ENCODE measurements at regions not wholly inside any gene's neighbourhood (a gene's known extent, or its start where the extent isn't known, plus 50 kb on each side); places are given as distances from the start of the nearest gene placed in this dataset.

DNA sequence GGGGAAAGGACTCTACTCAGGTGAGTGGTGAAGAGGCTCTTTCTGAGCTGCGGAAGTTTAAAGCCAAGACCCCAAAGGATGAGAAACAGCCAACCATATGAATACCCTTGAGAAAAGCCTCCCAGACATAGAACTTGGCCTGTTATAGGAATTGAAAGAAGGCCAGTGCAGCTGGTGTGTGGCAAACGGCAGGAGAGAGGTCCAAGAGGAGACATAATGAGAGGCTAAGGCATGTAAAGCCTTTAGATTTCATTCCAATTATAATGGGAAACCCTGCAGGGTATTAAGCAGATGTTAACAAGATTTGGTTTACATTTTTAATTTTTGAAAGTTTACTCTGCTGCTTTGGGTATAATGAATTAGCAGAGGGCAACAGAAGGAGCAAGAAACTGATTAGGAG, 552.1 kb upstream of the FBXO33 start:
- Histone ChIP-seq H3K9me3 (ENCODE audit: control insufficient read depth, low read depth, low read length) (no peaks in the 10 kb centered on the region), H3K9ac (ENCODE audit: low read length) (no peak overlapping the region), H3K27ac (ENCODE audit: low read length) (no peak overlapping the region), H3K4me1 (ENCODE audit: control insufficient read depth, low read depth, low read length) (no peaks in the 10 kb centered on the region), H3K27me3 (ENCODE audit: control insufficient read depth, insufficient read depth, low read length) (no peaks in the 10 kb centered on the region), H3K4me3 (ENCODE audit: low read length) (no peak overlapping the region), H3K36me3 (ENCODE audit: control insufficient read depth, low read depth, low read length) (no peaks in the 10 kb centered on the region)

DNA sequence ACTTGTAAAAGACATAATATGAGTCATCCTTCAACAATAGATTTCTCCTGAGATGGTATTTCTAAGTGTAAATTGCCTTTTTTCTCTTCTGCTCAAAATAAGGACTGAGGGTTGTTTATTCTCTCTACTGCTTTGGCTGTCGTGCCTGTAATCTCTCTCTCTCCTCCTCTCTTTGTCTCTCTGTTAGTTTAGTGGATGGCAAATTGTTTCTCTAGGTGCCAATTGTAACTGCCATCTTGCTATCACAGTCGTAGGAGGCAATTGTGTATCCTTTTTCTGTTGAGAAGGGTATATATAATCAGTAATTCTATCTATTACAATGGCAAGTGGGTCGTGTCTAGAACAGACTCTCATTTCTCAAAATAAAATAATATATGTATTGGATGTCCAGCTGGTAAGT, 545.0 kb upstream of the FBXO33 start:
- no peaks in the 10 kb centered on the region for H3K27me3 ChIP-seq (ENCODE audit: control insufficient read depth, insufficient read depth, low read length)
- peaks cover 7% of the 10 kb centered on the region for H3K4me1 ChIP-seq (ENCODE audit: control insufficient read depth, low read depth, low read length)
- no peaks in the 10 kb centered on the region for H3K9me3 ChIP-seq (ENCODE audit: control insufficient read depth, low read depth, low read length)
- no peak overlapping the region for H3K27ac ChIP-seq (ENCODE audit: low read length)
- no peak overlapping the region for H3K9ac ChIP-seq (ENCODE audit: low read length)
- no peaks in the 10 kb centered on the region for H3K36me3 ChIP-seq (ENCODE audit: control insufficient read depth, low read depth, low read length)
- no peak overlapping the region for H3K4me3 ChIP-seq (ENCODE audit: low read length)

DNA sequence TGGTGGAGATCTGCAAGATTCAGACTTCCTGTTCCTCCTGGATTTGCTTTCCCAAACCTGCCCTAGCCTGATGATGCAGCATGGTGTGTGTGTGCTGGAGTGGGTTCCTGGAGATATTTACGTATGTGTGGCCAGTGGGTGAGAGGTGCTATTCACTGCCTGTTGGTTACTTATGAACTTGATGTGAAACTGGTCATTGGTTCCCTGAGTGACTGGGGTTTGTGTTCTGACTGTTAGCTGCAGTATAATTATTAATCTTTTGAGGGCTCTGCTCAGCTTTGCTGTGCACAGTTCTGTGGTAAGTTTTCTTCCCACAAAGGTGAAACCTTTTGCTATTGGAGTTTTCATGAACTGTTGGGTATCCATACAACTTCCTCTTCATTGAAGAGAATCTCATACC, 541.8 kb upstream of the FBXO33 start:
- H3K36me3 ChIP-seq (ENCODE audit: control insufficient read depth, low read depth, low read length), result no peaks in the 10 kb centered on the region
- no peaks in the 10 kb centered on the region for H3K27me3 ChIP-seq (ENCODE audit: control insufficient read depth, insufficient read depth, low read length)
- H3K9me3 ChIP-seq (ENCODE audit: control insufficient read depth, low read depth, low read length), result no peaks in the 10 kb centered on the region
- peaks cover 10% of the 10 kb centered on the region for H3K4me1 ChIP-seq (ENCODE audit: control insufficient read depth, low read depth, low read length)
- H3K27ac ChIP-seq (ENCODE audit: low read length), result no peak overlapping the region
- no peak overlapping the region for H3K9ac ChIP-seq (ENCODE audit: low read length)
- no peak overlapping the region for H3K4me3 ChIP-seq (ENCODE audit: low read length)

DNA sequence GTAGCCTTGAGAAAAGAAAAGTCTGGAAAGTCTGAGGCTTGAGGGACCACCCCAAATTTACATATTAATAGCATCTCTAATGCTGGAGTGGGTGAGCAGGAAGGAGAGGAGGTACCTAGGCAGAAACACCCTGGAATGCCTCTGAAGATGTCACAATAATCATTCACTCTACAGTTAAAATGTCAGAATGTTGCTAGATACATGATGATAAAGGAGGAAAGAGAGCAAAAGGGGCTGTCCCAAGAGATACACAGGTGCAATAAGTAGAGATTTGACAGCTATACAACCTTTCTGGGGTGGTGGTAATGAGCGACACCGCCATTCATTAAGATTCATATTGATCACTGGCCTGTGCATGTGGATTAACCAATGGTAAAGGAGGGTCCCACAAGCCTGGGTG, 540.5 kb upstream of the FBXO33 start:
- Histone ChIP-seq H3K9ac (ENCODE audit: low read length) (no peak overlapping the region), H3K9me3 (ENCODE audit: control insufficient read depth, low read depth, low read length) (no peaks in the 10 kb centered on the region), H3K27me3 (ENCODE audit: control insufficient read depth, insufficient read depth, low read length) (no peaks in the 10 kb centered on the region), H3K4me3 (ENCODE audit: low read length) (no peak overlapping the region), H3K27ac (ENCODE audit: low read length) (no peak overlapping the region), H3K36me3 (ENCODE audit: control insufficient read depth, low read depth, low read length) (no peaks in the 10 kb centered on the region), H3K4me1 (ENCODE audit: control insufficient read depth, low read depth, low read length) (peaks cover 10% of the 10 kb centered on the region)

DNA sequence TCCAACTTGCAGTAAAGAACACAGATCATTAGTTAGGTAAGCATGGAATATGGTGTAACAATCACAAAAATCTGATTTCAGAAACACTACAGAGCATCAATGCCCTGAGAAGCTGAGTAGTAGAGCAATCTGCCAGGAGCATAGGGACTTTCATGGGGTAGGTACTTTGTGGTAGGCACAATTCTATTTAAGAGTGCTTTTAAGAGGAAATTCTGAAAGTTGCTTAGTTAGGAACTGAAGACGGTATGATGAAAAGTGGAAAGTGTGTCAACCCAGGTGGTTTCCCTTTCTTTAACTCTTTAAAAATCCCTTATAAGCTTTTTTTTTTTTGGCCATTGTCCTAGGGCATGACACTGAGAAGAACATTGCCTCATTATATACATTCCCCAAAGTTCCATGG, 535.7 kb upstream of the FBXO33 start:
- Histone ChIP-seq H3K36me3 (ENCODE audit: control insufficient read depth, low read depth, low read length) (no peaks in the 10 kb centered on the region), H3K27ac (ENCODE audit: low read length) (no peak overlapping the region), H3K9ac (ENCODE audit: low read length) (no peak overlapping the region), H3K9me3 (ENCODE audit: control insufficient read depth, low read depth, low read length) (no peaks in the 10 kb centered on the region), H3K4me1 (ENCODE audit: control insufficient read depth, low read depth, low read length) (peaks cover 9% of the 10 kb centered on the region), H3K27me3 (ENCODE audit: control insufficient read depth, insufficient read depth, low read length) (no peaks in the 10 kb centered on the region), H3K4me3 (ENCODE audit: low read length) (no peak overlapping the region)

DNA sequence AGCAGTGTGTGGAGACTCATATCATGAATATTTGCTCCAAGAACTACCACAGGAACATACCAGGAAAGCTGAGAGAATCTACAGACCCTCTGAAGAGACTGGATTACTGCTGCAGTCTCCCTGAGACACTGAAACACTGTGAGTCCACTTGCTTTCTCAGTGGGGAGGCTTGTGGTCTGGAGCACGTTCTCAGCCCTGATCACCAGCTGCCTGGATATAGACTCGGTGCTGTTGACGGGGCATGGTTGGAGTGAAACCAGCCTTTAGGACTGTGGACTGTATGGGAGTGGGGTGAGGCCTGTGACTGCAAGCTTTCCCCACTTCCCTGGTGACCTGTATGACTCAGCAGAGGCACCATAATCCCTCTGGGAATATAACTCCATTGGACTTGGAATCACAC, 525.8 kb upstream of the FBXO33 start:
- Histone ChIP-seq H3K4me3 (ENCODE audit: low read length) (no peak overlapping the region), H3K9ac (ENCODE audit: low read length) (no peak overlapping the region), H3K27me3 (ENCODE audit: control insufficient read depth, insufficient read depth, low read length) (no peaks in the 10 kb centered on the region)

DNA sequence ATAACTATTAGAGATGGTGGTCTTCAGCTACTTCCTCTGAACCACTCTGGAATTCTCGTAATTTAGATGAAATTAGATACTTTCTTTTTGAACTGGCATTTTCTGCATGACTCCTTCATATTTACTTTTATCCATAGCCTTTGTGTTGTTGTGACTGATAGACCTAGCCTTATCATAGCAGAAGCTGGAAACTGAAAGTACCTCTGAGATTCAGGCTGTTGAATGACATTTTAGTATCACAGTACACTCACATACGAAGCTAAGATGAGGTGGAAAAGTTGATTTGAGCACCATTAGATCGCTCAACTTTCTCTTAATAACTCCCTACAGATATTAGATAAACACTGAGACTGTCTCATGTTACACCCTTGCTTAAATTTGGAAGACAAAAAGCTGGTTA, 525.1 kb upstream of the FBXO33 start:
- H3K9me3 ChIP-seq (ENCODE audit: control insufficient read depth, low read depth, low read length), result no peaks in the 10 kb centered on the region
- no peaks in the 10 kb centered on the region for H3K27me3 ChIP-seq (ENCODE audit: control insufficient read depth, insufficient read depth, low read length)
- no peak overlapping the region for H3K4me3 ChIP-seq (ENCODE audit: low read length)
- H3K36me3 ChIP-seq (ENCODE audit: control insufficient read depth, low read depth, low read length), result no peaks in the 10 kb centered on the region
- no peak overlapping the region for H3K9ac ChIP-seq (ENCODE audit: low read length)
- H3K27ac ChIP-seq (ENCODE audit: low read length), result no peak overlapping the region
- no peaks in the 10 kb centered on the region for H3K4me1 ChIP-seq (ENCODE audit: control insufficient read depth, low read depth, low read length)

More for the DNA sequence above, 525.8 kb upstream of the FBXO33 start:
- Histone ChIP-seq H3K27ac (ENCODE audit: low read length) (no peak overlapping the region), H3K9me3 (ENCODE audit: control insufficient read depth, low read depth, low read length) (no peaks in the 10 kb centered on the region), H3K4me1 (ENCODE audit: control insufficient read depth, low read depth, low read length) (no peaks in the 10 kb centered on the region), H3K36me3 (ENCODE audit: control insufficient read depth, low read depth, low read length) (no peaks in the 10 kb centered on the region)

DNA sequence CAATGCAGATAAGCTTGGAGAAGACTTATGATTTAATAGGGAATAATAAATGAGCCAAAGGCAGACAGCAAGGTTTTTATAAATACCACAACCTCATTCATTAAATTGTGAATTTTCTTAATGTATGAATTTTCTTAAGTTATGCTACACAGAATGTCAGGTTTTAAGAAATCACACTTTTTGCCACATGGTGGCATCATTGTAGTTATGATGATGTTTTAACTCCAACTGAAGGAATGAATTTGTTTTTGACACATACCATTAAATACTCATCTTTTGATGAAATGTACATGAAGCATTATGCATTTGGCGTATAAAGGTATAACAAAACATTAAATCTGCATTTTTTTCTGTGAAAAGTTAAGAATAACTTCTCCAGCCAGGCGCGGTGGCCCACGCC, 524.1 kb upstream of the FBXO33 start:
- Histone ChIP-seq H3K36me3 (ENCODE audit: control insufficient read depth, low read depth, low read length) (no peaks in the 10 kb centered on the region), H3K4me1 (ENCODE audit: control insufficient read depth, low read depth, low read length) (no peaks in the 10 kb centered on the region), H3K27ac (ENCODE audit: low read length) (no peak overlapping the region), H3K27me3 (ENCODE audit: control insufficient read depth, insufficient read depth, low read length) (no peaks in the 10 kb centered on the region), H3K9ac (ENCODE audit: low read length) (no peak overlapping the region), H3K4me3 (ENCODE audit: low read length) (no peak overlapping the region), H3K9me3 (ENCODE audit: control insufficient read depth, low read depth, low read length) (no peaks in the 10 kb centered on the region)

DNA sequence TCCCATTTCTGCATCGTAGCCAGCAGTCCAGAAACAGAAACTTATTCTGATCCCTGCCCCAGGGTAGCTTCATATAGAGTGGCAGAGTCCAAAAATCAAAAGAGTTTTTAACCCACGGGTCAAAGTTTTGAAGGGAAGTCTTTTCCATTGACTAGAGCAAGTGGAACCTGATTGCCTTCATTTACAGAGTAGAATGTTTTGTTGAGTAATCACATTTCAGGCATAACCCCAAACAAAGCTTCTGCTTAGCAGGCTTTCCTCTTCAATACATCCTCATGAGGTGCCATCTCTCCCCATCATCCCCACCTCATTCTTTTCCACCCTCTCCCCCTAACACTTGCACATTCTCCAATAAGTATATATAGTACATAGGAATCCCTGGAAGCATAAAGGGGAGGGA, 516.0 kb upstream of the FBXO33 start:
- Histone ChIP-seq H3K9me3 (ENCODE audit: control insufficient read depth, low read depth, low read length) (no peaks in the 10 kb centered on the region), H3K27ac (ENCODE audit: low read length) (no peak overlapping the region), H3K36me3 (ENCODE audit: control insufficient read depth, low read depth, low read length) (no peaks in the 10 kb centered on the region), H3K9ac (ENCODE audit: low read length) (no peak overlapping the region), H3K27me3 (ENCODE audit: control insufficient read depth, insufficient read depth, low read length) (no peaks in the 10 kb centered on the region), H3K4me1 (ENCODE audit: control insufficient read depth, low read depth, low read length) (no peaks in the 10 kb centered on the region), H3K4me3 (ENCODE audit: low read length) (no peak overlapping the region)

DNA sequence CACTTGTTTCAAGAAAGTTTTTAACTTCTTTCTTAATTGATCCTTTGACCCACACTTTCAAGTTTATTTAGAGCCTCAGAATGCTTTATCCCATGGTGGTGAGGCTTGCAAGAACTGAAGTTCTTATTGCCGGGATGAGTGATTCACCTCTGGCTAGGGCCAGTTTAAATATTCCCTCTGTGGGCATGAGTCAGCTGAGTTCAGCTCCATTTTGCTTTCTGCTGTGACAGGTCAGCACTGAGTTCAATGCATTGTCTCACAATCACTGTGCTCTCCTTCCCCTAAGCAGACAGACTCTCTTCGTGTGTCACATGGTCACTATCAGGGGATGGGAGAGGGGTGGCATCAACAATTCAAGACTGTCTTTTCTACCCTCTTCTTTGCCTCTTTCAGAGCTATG, 514.6 kb upstream of the FBXO33 start:
- no peak overlapping the region for H3K9ac ChIP-seq (ENCODE audit: low read length)

DNA sequence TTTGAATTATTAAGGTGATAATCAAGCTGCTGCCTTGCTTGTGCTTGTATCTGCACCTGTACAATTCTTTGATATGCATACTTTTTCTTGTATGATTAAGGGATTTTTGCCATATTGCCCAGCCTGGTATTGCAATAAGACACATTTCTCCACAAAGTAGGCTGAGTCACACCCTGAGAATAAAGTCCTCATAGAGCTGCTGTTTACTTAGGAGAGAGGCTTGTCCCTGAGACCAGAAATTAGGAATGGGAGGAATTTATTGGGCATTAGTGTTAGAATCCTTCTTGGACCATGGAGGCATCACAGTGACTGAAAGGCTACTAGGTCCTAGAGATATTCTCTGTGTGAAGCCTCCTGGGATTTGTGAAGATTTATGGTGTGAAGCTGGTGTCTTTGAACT, 506.8 kb upstream of the FBXO33 start:
- H3K9ac ChIP-seq (ENCODE audit: low read length), result no peak overlapping the region

More for the DNA sequence above, 514.6 kb upstream of the FBXO33 start:
- Histone ChIP-seq H3K4me1 (ENCODE audit: control insufficient read depth, low read depth, low read length) (no peaks in the 10 kb centered on the region), H3K27ac (ENCODE audit: low read length) (no peak overlapping the region), H3K4me3 (ENCODE audit: low read length) (no peak overlapping the region), H3K27me3 (ENCODE audit: control insufficient read depth, insufficient read depth, low read length) (no peaks in the 10 kb centered on the region), H3K36me3 (ENCODE audit: control insufficient read depth, low read depth, low read length) (no peaks in the 10 kb centered on the region), H3K9me3 (ENCODE audit: control insufficient read depth, low read depth, low read length) (no peaks in the 10 kb centered on the region)

DNA sequence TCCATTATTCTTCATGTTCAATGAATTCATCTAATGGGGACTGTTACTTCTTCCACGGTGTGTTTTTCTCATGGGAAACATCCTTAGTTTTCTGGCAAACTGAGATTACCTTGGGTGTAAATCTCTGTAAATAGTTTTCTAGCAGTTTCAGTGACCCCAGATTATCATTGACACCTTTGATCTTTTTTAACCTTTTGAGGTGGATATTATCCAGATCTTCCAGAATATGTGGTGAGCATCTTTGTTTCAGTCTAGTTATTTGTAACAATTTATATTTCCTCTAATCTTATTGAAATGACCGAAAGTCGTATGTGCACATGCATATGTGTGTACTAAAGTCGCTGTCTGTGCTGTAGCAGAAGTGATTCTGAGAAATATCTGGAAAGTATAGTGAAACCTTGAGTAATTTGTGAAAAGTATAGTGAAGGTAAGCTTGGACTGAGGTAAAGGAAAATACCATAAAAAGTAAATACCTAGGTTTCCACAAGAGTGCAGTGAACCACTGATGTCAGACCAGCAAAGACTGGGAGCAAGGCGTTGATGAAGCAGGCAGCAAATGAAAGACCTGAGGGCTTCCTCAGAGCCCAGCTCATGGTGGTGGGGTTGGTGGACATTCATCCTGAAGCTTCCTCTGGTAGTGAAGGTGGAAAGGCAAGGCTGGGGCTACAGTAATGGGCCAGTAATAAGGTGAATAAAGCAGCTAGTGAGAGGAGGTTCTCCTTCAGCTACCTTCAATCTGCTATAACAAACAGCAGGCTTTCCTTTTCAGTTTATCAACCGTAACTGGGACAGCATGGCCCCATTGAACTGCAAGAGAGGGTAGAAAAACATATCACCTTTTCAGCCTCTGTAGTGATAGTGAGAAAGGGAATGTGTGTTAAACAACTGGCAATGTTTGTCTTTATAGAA, 480.2 kb upstream of the FBXO33 start:
- Histone ChIP-seq H3K27me3 (ENCODE audit: control insufficient read depth, insufficient read depth, low read length) (no peaks in the 10 kb centered on the region), H3K4me3 (ENCODE audit: low read length) (no peak overlapping the region), H3K4me1 (ENCODE audit: control insufficient read depth, low read depth, low read length) (no peaks in the 10 kb centered on the region), H3K27ac (ENCODE audit: low read length) (no peak overlapping the region), H3K36me3 (ENCODE audit: control insufficient read depth, low read depth, low read length) (no peaks in the 10 kb centered on the region), H3K9me3 (ENCODE audit: control insufficient read depth, low read depth, low read length) (no peaks in the 10 kb centered on the region), H3K9ac (ENCODE audit: low read length) (no peak overlapping the region)

More for the DNA sequence above, 506.8 kb upstream of the FBXO33 start:
- Histone ChIP-seq H3K4me1 (ENCODE audit: control insufficient read depth, low read depth, low read length) (no peaks in the 10 kb centered on the region), H3K4me3 (ENCODE audit: low read length) (no peak overlapping the region), H3K36me3 (ENCODE audit: control insufficient read depth, low read depth, low read length) (no peaks in the 10 kb centered on the region), H3K27me3 (ENCODE audit: control insufficient read depth, insufficient read depth, low read length) (no peaks in the 10 kb centered on the region), H3K9me3 (ENCODE audit: control insufficient read depth, low read depth, low read length) (no peaks in the 10 kb centered on the region), H3K27ac (ENCODE audit: low read length) (no peak overlapping the region)
